ENCODE measurements at regions not wholly inside any gene's neighbourhood (a gene's known extent, or its start where the extent isn't known, plus 50 kb on each side); places are given as distances from the start of the nearest gene placed in this dataset.

DNA sequence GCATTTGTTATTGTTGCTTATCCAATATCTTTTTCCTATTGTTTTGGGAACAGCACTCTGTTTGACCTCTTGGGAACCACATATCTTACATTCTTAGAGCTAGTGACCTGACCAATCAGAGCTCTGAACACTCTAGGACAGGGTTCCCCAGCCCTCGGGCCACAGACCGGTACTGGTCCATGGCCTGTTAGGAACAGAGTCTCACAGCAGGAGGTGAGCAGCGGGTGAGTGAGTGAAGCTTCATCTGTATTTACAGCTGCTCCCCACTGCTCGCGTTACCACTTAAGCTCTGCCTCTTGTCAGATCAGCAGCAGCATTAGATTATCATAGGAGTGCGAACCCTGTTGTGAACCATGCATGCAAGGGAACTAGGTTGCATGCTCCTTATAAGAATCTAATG is 226.0 kb upstream of the TSHZ2 start:
- no peaks in the 10 kb centered on the region for H4K20me1 ChIP-seq (ENCODE audit: insufficient read depth, low read length)
- TF ChIP-seq EZH2phosphoT487 (IDR thresholded peaks at IDR 0.05; ENCODE audit: low read depth) (no peak), CTCF (IDR thresholded peaks at IDR 0.05; ENCODE audit: low read depth, low read length) (no peak)
- no peak overlapping the region for H3K4me2 ChIP-seq (ENCODE audit: low read length)
- H3K36me3 ChIP-seq (replicated peaks; ENCODE audit: low read depth, low read length) = no peaks in the 10 kb centered on the region
- H3K27me3 ChIP-seq (ENCODE audit: low read depth, low read length) = peaks cover 38% of the 10 kb centered on the region
- H3K27ac ChIP-seq (ENCODE audit: low read length) = no peak overlapping the region
- H3K4me3 ChIP-seq (ENCODE audit: low read length) = no peak overlapping the region
- H3K9ac ChIP-seq (ENCODE audit: low read length) = no peak overlapping the region
- no peak overlapping the region for H2AFZ ChIP-seq (ENCODE audit: low read depth, low read length)
- no peaks in the 10 kb centered on the region for H3K9me3 ChIP-seq (ENCODE audit: insufficient read depth, low read length)
- no peaks in the 10 kb centered on the region for H3K79me2 ChIP-seq (ENCODE audit: low read length)
- H3K4me1 ChIP-seq (ENCODE audit: low read length) = no peaks in the 10 kb centered on the region

DNA sequence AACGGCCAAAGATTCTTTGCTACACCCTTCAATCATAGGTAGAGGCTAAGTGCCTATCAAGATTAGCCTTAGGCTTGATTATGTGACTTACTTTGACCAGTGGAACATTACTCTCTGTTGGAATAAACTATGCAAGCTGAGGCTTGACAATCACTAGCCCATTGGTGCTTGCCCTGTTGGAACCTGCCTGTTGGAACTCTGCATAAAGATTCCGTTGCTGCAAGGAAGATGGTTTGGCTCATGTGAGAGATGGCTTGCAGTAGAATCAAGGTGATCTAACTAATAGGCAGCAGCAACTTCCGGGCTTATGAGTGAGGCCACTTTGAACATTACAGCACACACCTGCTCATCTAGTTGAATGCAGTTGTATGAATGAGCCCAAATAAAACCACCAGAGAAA is 227.7 kb upstream of the TSHZ2 start:
- TF ChIP-seq EZH2phosphoT487 (IDR thresholded peaks at IDR 0.05; ENCODE audit: low read depth) = no peak
- TF ChIP-seq CTCF (IDR thresholded peaks at IDR 0.05; ENCODE audit: low read depth, low read length) = no peak
- no peaks in the 10 kb centered on the region for H3K36me3 ChIP-seq (replicated peaks; ENCODE audit: low read depth, low read length)
- H3K4me1 ChIP-seq (ENCODE audit: low read length) = no peaks in the 10 kb centered on the region
- no peak overlapping the region for H3K9ac ChIP-seq (ENCODE audit: low read length)
- peaks cover 48% of the 10 kb centered on the region for H3K27me3 ChIP-seq (ENCODE audit: low read depth, low read length)
- no peaks in the 10 kb centered on the region for H3K79me2 ChIP-seq (ENCODE audit: low read length)
- no peak overlapping the region for H3K4me2 ChIP-seq (ENCODE audit: low read length)
- no peak overlapping the region for H2AFZ ChIP-seq (ENCODE audit: low read depth, low read length)
- no peak overlapping the region for H3K4me3 ChIP-seq (ENCODE audit: low read length)
- no peaks in the 10 kb centered on the region for H3K9me3 ChIP-seq (ENCODE audit: insufficient read depth, low read length)
- H4K20me1 ChIP-seq (ENCODE audit: insufficient read depth, low read length) = no peaks in the 10 kb centered on the region
- H3K27ac ChIP-seq (ENCODE audit: low read length) = no peak overlapping the region

- Histone ChIP-seq H3K27me3 (ENCODE audit: low read depth, low read length) (peaks cover 80% of the 10 kb centered on the region), H2AFZ (ENCODE audit: low read depth, low read length) (no peak overlapping the region)
These were observed 234.1 kb upstream of the TSHZ2 start for GRCh38 chr20:52738081-52738480.

DNA sequence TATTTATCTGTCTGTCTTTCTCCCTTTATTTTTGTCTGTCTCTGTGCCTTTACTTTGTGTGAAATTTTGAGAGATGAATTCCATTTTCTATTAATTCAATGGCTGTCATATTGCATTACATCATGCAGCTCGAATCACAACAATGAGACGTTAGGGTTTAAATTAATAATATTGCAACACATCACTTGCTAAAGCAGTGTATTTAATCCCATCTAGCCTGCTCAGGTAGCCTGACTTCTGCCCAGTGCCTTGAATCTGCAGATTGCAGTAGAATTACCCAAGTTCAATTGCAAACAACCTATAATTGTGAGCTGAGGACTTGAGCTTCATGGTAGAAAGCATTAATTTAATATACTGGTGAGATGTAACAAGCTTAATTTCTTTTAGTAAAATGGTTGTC is 235.7 kb upstream of the TSHZ2 start:
- H3K4me2 ChIP-seq (ENCODE audit: low read length) = no peak overlapping the region
- no peaks in the 10 kb centered on the region for H3K4me1 ChIP-seq (ENCODE audit: low read length)
- no peaks in the 10 kb centered on the region for H3K79me2 ChIP-seq (ENCODE audit: low read length)
- H3K36me3 ChIP-seq (replicated peaks; ENCODE audit: low read depth, low read length) = no peaks in the 10 kb centered on the region
- H3K27me3 ChIP-seq (ENCODE audit: low read depth, low read length) = peaks cover 84% of the 10 kb centered on the region
- H3K4me3 ChIP-seq (ENCODE audit: low read length) = no peak overlapping the region
- no peaks in the 10 kb centered on the region for H4K20me1 ChIP-seq (ENCODE audit: insufficient read depth, low read length)
- H2AFZ ChIP-seq (ENCODE audit: low read depth, low read length) = no peak overlapping the region
- no peak for TF ChIP-seq CTCF (IDR thresholded peaks at IDR 0.05; ENCODE audit: low read depth, low read length)
- TF ChIP-seq EZH2phosphoT487 (IDR thresholded peaks at IDR 0.05; ENCODE audit: low read depth) = no peak
- H3K9ac ChIP-seq (ENCODE audit: low read length) = no peak overlapping the region
- no peaks in the 10 kb centered on the region for H3K9me3 ChIP-seq (ENCODE audit: insufficient read depth, low read length)
- H3K27ac ChIP-seq (ENCODE audit: low read length) = no peak overlapping the region

More at GRCh38 chr20:52738081-52738480, 234.1 kb upstream of the TSHZ2 start:
- Histone ChIP-seq H3K36me3 (replicated peaks; ENCODE audit: low read depth, low read length) (no peaks in the 10 kb centered on the region), H3K9me3 (ENCODE audit: insufficient read depth, low read length) (no peaks in the 10 kb centered on the region), H3K4me3 (ENCODE audit: low read length) (no peak overlapping the region), H3K9ac (ENCODE audit: low read length) (no peak overlapping the region), H4K20me1 (ENCODE audit: insufficient read depth, low read length) (no peaks in the 10 kb centered on the region), H3K4me1 (ENCODE audit: low read length) (no peaks in the 10 kb centered on the region), H3K4me2 (ENCODE audit: low read length) (no peak overlapping the region), H3K27ac (ENCODE audit: low read length) (no peak overlapping the region), H3K79me2 (ENCODE audit: low read length) (no peaks in the 10 kb centered on the region)
- TF ChIP-seq CTCF (IDR thresholded peaks at IDR 0.05; ENCODE audit: low read depth, low read length) (no peak), EZH2phosphoT487 (IDR thresholded peaks at IDR 0.05; ENCODE audit: low read depth) (no peak)
